ENCODE measurements at regions not wholly inside any gene's neighbourhood (a gene's known extent, or its start where the extent isn't known, plus 50 kb on each side); places are given as distances from the start of the nearest gene placed in this dataset.

GRCh38 chr7:66518151-66518691 lies 110.5 kb upstream of the KCTD7 start:
- no peak for TF ChIP-seq CTCF (conservative IDR thresholded peaks at IDR 0.05; ENCODE audit: low read depth, low read length)
- no peak for TF ChIP-seq EZH2 (IDR thresholded peaks at IDR 0.05; ENCODE audit: borderline replicate concordance, low read depth, low read length, poor library complexity, severe bottlenecking)

Data from A673 (cell line).